Spleen (tissue), 11 donors: ENCODE measurements at regions not wholly inside any gene's neighbourhood (a gene's known extent, or its start where the extent isn't known, plus 50 kb on each side); places are given as distances from the start of the nearest gene placed in this dataset.

Experiments
- DNase-seq: peaks from one replicate; pipeline ENCODE4 v3.0.0-alpha.2; 2020
- H3K27ac ChIP-seq, 8 donors: fragments of 200-600 bp; sonication (generic) in 7 of 8; 1 replicate in 4 of 8; 2 replicates in 4 of 8; pipeline versions ENCODE4 v1.5.0 to v1.8.0; 2016 to 2021; ENCODE audit warnings: inconsistent platforms in 4 of 8, mild to moderate bottlenecking in 4 of 8, moderate library complexity in 1 of 8
- H3K27me3 ChIP-seq, 7 donors: fragments of 200-600 bp; sonication (generic) in 6 of 7; replicated peaks in 1 of 7; 1 replicate in 4 of 7; 2 replicates in 3 of 7; pipeline versions ENCODE4 v1.5.0 to v1.8.0; 2016 to 2021; ENCODE audit warnings: inconsistent platforms in 3 of 7, mild to moderate bottlenecking in 1 of 7
- H3K36me3 ChIP-seq, 6 donors: fragments of 200-600 bp; sonication (generic) in 5 of 6; 1 replicate in 4 of 6; 2 replicates in 2 of 6; pipeline versions ENCODE4 v1.5.0 to v1.8.0; 2016 to 2021; ENCODE audit warnings: inconsistent platforms in 2 of 6
- H3K4me1 ChIP-seq, 6 donors: fragments of 200-600 bp; sonication (generic) in 5 of 6; 1 replicate in 3 of 6; 2 replicates in 3 of 6; pipeline versions ENCODE4 v1.5.0 to v1.8.0; 2016 to 2021; ENCODE audit warnings: inconsistent platforms in 3 of 6
- H3K4me3 ChIP-seq, 8 donors: fragments of 200-600 bp; sonication (generic) in 7 of 8; 1 replicate in 4 of 8; 2 replicates in 4 of 8; pipeline versions ENCODE4 v1.5.0 to v1.8.0; 2016 to 2021; ENCODE audit warnings: inconsistent platforms in 4 of 8, mild to moderate bottlenecking in 4 of 8, moderate library complexity in 2 of 8
- H3K9me3 ChIP-seq, 8 donors: fragments of 200-600 bp; sonication (generic) in 7 of 8; 1 replicate in 4 of 8; 2 replicates in 4 of 8; pipeline versions ENCODE4 v1.5.0 to v1.8.0; 2016 to 2021; ENCODE audit warnings: inconsistent platforms in 4 of 8
- CTCF ChIP-seq, 11 experiments: fragments of 200-600 bp in 7 of 11; fragments of 450-650 bp in 4 of 11; sonication (generic) in 4 of 11; IDR thresholded peaks in 8 of 11; conservative IDR thresholded peaks in 3 of 11; 1 replicate in 7 of 11; 2 replicates in 4 of 11; pipeline versions ENCODE4 v1.4.0 to v1.8.0; 2016 to 2021; ENCODE audit warnings: antibody characterized with exemption in 11 of 11, inconsistent platforms in 4 of 11, mild to moderate bottlenecking in 1 of 11
- POLR2A ChIP-seq, 3 donors: fragments of 450-650 bp; IDR thresholded peaks; one replicate each; pipeline ENCODE4 v1.5.1; 2017; ENCODE audit warnings: antibody characterized with exemption in 3 of 3, mild to moderate bottlenecking in 1 of 3
- POLR2AphosphoS5 ChIP-seq, 3 donors: sonication (generic); formaldehyde crosslinking; IDR thresholded peaks; one replicate each; pipeline ENCODE4 v1.5.1; 2017; ENCODE audit warnings: antibody characterized with exemption in 3 of 3
- WGBS, 5 donors: extraction: QIAGEN DNeasy Blood & Tissue Kit in 3 of 5; methylation state at CpG; one replicate each; pipeline versions ENCODE4 v1.1.5 to v1.1.7; 2013 to 2018; 5-methylcytosine and 5-hydroxymethylcytosine counted together
- intact Hi-C: fragments of 100-400 bp; cut with DNase I; formaldehyde crosslinking; loops from one replicate; pipeline ENCODE4 v1.15.0; 2023; ENCODE audit warnings: low total_unique reads
- donor health status: healthy with polysubstance abuse.
- donor health status: DM: no; HTN: no; CAD: no; lungs with moderate emphysema.
- donor health status: DM: no; HTN: no; CAD: no.
- donor health status: Bipolar disorder and iron deficiency.
- donor health status: healthy.
- donor health status: DM: no; HTN: no; CAD: no.
- donor health status: DM: yes; HTN: yes; CAD: no.

GRCh38 chr9:81174023-81174422, 515.3 kb downstream of the TLE1 start:
- H3K4me1 ChIP-seq = no peaks in the 10 kb centered on the region
- no peaks in the 10 kb centered on the region for H3K27me3 ChIP-seq
- TF ChIP-seq CTCF (IDR thresholded peaks at IDR 0.05 in 8 of 11, conservative IDR thresholded peaks at IDR 0.05 in 3 of 11) = no peak
- no peak for TF ChIP-seq POLR2AphosphoS5 (IDR thresholded peaks at IDR 0.05)
- no peak for TF ChIP-seq POLR2A (IDR thresholded peaks at IDR 0.05)
- 66 to 85% (median 78%) methylated on average over 3 of the region's 3 CpGs for WGBS, 5 donors
- H3K4me3 ChIP-seq = no peak overlapping the region
- no peaks in the 10 kb centered on the region for H3K36me3 ChIP-seq
- peaks cover 0 to 6% (median 0%) of the 10 kb centered on the region in 8 donors for H3K9me3 ChIP-seq
- DNase-seq = no peak
- intact Hi-C loops = no loop called here
- no peak overlapping the region for H3K27ac ChIP-seq

GRCh38 chr9:81171689-81172088, 517.7 kb downstream of the TLE1 start:
- Histone ChIP-seq H3K4me1 (no peaks in the 10 kb centered on the region), H3K27ac (no peak overlapping the region), H3K4me3 (no peak overlapping the region), H3K27me3 (no peaks in the 10 kb centered on the region), H3K9me3 (peaks cover 0 to 23% (median 13%) of the 10 kb centered on the region in 8 donors), H3K36me3 (no peaks in the 10 kb centered on the region)
- intact Hi-C loops = no loop called here
- no peak for DNase-seq
- TF ChIP-seq POLR2A (IDR thresholded peaks at IDR 0.05) (no peak), CTCF (IDR thresholded peaks at IDR 0.05 in 8 of 11, conservative IDR thresholded peaks at IDR 0.05 in 3 of 11) (no peak), POLR2AphosphoS5 (IDR thresholded peaks at IDR 0.05) (no peak)
- 76 to 86% (median 81%) methylated on average over 2 of the region's 2 CpGs for WGBS, 5 donors

GRCh38 chr9:81162361-81162760, 527.0 kb downstream of the TLE1 start:
- Histone ChIP-seq H3K4me1 (no peaks in the 10 kb centered on the region), H3K4me3 (no peak overlapping the region), H3K27ac (no peak overlapping the region), H3K36me3 (no peaks in the 10 kb centered on the region), H3K9me3 (peaks cover 0 to 18% (median 7%) of the 10 kb centered on the region in 8 donors), H3K27me3 (peaks cover 0 to 4% (median 0%) of the 10 kb centered on the region in 7 donors)
- 76 to 93% (median 83%) methylated on average over 7 to 11 of the region's 11 CpGs for WGBS, 5 donors
- no peak for DNase-seq
- TF ChIP-seq POLR2AphosphoS5 (IDR thresholded peaks at IDR 0.05) = no peak
- TF ChIP-seq POLR2A (IDR thresholded peaks at IDR 0.05) = no peak
- no peak for TF ChIP-seq CTCF (IDR thresholded peaks at IDR 0.05 in 8 of 11, conservative IDR thresholded peaks at IDR 0.05 in 3 of 11)
- intact Hi-C loops = no loop called here

- no peak for DNase-seq
- Histone ChIP-seq H3K4me3 (no peak overlapping the region), H3K9me3 (peaks cover 0 to 6% (median 2%) of the 10 kb centered on the region in 8 donors), H3K36me3 (no peaks in the 10 kb centered on the region), H3K27me3 (no peaks in the 10 kb centered on the region), H3K4me1 (no peaks in the 10 kb centered on the region), H3K27ac (no peak overlapping the region)
- no peak for TF ChIP-seq POLR2A (IDR thresholded peaks at IDR 0.05)
- TF ChIP-seq POLR2AphosphoS5 (IDR thresholded peaks at IDR 0.05) = no peak
- TF ChIP-seq CTCF (IDR thresholded peaks at IDR 0.05 in 8 of 11, conservative IDR thresholded peaks at IDR 0.05 in 3 of 11) = no peak
- intact Hi-C loops = no loop called here
These were observed 533.0 kb downstream of the TLE1 start for GRCh38 chr9:81156381-81156780.
